ENCODE measurements at regions not wholly inside any gene's neighbourhood (a gene's known extent, or its start where the extent isn't known, plus 50 kb on each side); places are given as distances from the start of the nearest gene placed in this dataset.

- 0% methylated on average over 1 of the region's 1 CpG for WGBS (ENCODE audit: insufficient coverage, insufficient replicate concordance, low lambda C conversion rate, missing lambda C conversion rate)
- intact Hi-C loops (cut with micrococcal nuclease; ENCODE audit: unreplicated experiment) = no loop called here
- CTCF ChIA-PET = interaction anchor here (1.2 kb wide), 1 partner anchor 15 kb away, joined by 3 read pairs; no protein-coding TSS in a partner anchor
Observed at GRCh38 chr10:55158633-55159032, 357.6 kb upstream of the PCDH15 start.

More at GRCh38 chr10:55158633-55159032, 357.6 kb upstream of the PCDH15 start:
- H3K27ac ChIP-seq (ENCODE audit: control insufficient read depth, insufficient read depth) = no peak overlapping the region
- no peak overlapping the region for H2AFZ ChIP-seq (ENCODE audit: control insufficient read depth, low read depth, low read length)
- H3K4me3 ChIP-seq = no peak overlapping the region
- H4K20me1 ChIP-seq (ENCODE audit: control insufficient read depth, insufficient read depth) = no peaks in the 10 kb centered on the region
- no peak overlapping the region for H3K9ac ChIP-seq (ENCODE audit: control insufficient read depth, insufficient read depth, low read length)
- ATAC-seq (no peak), FAIRE-seq (no peak), DNase-seq (ENCODE audit: low read depth, low spot score) (no peak)
- in situ Hi-C loops (cut with MboI) = no loop called here
- H3K9me3 ChIP-seq (replicated peaks; ENCODE audit: control insufficient read depth, insufficient read depth, low read length) = no peaks in the 10 kb centered on the region
- SMC1A ChIA-PET (ENCODE audit: uncharacterized antibody, unreplicated experiment) = no interaction called here
- no peaks in the 10 kb centered on the region for H3K4me1 ChIP-seq (ENCODE audit: control insufficient read depth, insufficient read depth, low read length)
- H3K36me3 ChIP-seq (ENCODE audit: control insufficient read depth in 2 of 2, insufficient read depth in 2 of 2, low read length in 1 of 2) = no peaks in the 10 kb centered on the region
- no peaks in the 10 kb centered on the region for H3K79me2 ChIP-seq (ENCODE audit: control insufficient read depth, insufficient read depth, low read length)
- RAD21 ChIA-PET (ENCODE audit: unreplicated experiment) = no interaction called here
- no TSS peak for BruUV-seq (replicated peaks)
- no peaks in the 10 kb centered on the region for H3K27me3 ChIP-seq (replicated peaks in 1 of 2; ENCODE audit: control insufficient read depth in 2 of 2, insufficient read depth in 2 of 2, low read length in 1 of 2)
- POLR2A ChIA-PET = no interaction called here
- H3K4me2 ChIP-seq (ENCODE audit: control insufficient read depth, insufficient read depth) = no peak overlapping the region
- TF ChIP-seq MEF2B (IDR thresholded peaks at IDR 0.05; ENCODE audit: partially characterized antibody, poor library complexity, severe bottlenecking) (no peak), IKZF1 (conservative IDR thresholded peaks at IDR 0.05) (no peak), BRCA1 (IDR thresholded peaks at IDR 0.05; ENCODE audit: low read depth, low read length) (no peak), NFYB (IDR thresholded peaks at IDR 0.05; ENCODE audit: insufficient read depth, low read depth, low read length) (no peak), GABPA (IDR thresholded peaks at IDR 0.05; ENCODE audit: low read depth) (no peak), TAF1 (IDR thresholded peaks at IDR 0.05; ENCODE audit: borderline replicate concordance, low read depth, low read length) (no peak), YY1 (IDR thresholded peaks at IDR 0.05; ENCODE audit: low read depth, low read length) (no peak), RFX5 (IDR thresholded peaks at IDR 0.05; ENCODE audit: low read depth, low read length) (no peak), MEF2A (IDR thresholded peaks at IDR 0.05; ENCODE audit: insufficient read depth, low read depth, low read length) (no peak), CHD2 (IDR thresholded peaks at IDR 0.05; ENCODE audit: borderline replicate concordance, low read depth, low read length) (no peak), HCFC1 (IDR thresholded peaks at IDR 0.05; ENCODE audit: low read length) (no peak), DPF2 (IDR thresholded peaks at IDR 0.05) (no peak), YBX1 (IDR thresholded peaks at IDR 0.05) (no peak), STAT3 (IDR thresholded peaks at IDR 0.05; ENCODE audit: low read depth, low read length) (no peak)
- TF ChIP-seq, protein P1, sequence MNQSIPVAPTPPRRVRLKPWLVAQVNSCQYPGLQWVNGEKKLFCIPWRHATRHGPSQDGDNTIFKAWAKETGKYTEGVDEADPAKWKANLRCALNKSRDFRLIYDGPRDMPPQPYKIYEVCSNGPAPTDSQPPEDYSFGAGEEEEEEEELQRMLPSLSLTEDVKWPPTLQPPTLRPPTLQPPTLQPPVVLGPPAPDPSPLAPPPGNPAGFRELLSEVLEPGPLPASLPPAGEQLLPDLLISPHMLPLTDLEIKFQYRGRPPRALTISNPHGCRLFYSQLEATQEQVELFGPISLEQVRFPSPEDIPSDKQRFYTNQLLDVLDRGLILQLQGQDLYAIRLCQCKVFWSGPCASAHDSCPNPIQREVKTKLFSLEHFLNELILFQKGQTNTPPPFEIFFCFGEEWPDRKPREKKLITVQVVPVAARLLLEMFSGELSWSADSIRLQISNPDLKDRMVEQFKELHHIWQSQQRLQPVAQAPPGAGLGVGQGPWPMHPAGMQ (IDR thresholded peaks at IDR 0.05; ENCODE audit: borderline replicate concordance) = no peak
- TF ChIP-seq, protein P2, sequence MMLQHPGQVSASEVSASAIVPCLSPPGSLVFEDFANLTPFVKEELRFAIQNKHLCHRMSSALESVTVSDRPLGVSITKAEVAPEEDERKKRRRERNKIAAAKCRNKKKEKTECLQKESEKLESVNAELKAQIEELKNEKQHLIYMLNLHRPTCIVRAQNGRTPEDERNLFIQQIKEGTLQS (IDR thresholded peaks at IDR 0.05; ENCODE audit: borderline replicate concordance, extremely low read depth, low read depth, low read length) = no peak
- TF ChIP-seq, protein P3, sequence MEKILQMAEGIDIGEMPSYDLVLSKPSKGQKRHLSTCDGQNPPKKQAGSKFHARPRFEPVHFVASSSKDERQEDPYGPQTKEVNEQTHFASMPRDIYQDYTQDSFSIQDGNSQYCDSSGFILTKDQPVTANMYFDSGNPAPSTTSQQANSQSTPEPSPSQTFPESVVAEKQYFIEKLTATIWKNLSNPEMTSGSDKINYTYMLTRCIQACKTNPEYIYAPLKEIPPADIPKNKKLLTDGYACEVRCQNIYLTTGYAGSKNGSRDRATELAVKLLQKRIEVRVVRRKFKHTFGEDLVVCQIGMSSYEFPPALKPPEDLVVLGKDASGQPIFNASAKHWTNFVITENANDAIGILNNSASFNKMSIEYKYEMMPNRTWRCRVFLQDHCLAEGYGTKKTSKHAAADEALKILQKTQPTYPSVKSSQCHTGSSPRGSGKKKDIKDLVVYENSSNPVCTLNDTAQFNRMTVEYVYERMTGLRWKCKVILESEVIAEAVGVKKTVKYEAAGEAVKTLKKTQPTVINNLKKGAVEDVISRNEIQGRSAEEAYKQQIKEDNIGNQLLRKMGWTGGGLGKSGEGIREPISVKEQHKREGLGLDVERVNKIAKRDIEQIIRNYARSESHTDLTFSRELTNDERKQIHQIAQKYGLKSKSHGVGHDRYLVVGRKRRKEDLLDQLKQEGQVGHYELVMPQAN (conservative IDR thresholded peaks at IDR 0.05) = no peak
- TF ChIP-seq, protein P4, sequence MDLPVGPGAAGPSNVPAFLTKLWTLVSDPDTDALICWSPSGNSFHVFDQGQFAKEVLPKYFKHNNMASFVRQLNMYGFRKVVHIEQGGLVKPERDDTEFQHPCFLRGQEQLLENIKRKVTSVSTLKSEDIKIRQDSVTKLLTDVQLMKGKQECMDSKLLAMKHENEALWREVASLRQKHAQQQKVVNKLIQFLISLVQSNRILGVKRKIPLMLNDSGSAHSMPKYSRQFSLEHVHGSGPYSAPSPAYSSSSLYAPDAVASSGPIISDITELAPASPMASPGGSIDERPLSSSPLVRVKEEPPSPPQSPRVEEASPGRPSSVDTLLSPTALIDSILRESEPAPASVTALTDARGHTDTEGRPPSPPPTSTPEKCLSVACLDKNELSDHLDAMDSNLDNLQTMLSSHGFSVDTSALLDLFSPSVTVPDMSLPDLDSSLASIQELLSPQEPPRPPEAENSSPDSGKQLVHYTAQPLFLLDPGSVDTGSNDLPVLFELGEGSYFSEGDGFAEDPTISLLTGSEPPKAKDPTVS (IDR thresholded peaks at IDR 0.05; ENCODE audit: low read depth, low read length) = no peak
